Right lobe of liver (tissue), 6 donors: ENCODE measurements at regions not wholly inside any gene's neighbourhood (a gene's known extent, or its start where the extent isn't known, plus 50 kb on each side); places are given as distances from the start of the nearest gene placed in this dataset.
"Not testable (repeated sequence)": the region's sequence is repeated elsewhere in the genome, so short reads cannot be mapped to it uniquely, and the experiment has no call there.

Experiments
- ATAC-seq, 4 donors: fragments of 200-7000 bp; cut with Tn5 transposase; one replicate each; pipeline ENCODE4 v1.9.1; 2020; ENCODE audit warnings: mild to moderate bottlenecking in 4 of 4, moderate library complexity in 4 of 4
- DNase-seq, 3 donors: peaks; one replicate each; pipeline ENCODE4 v3.0.0-alpha.2; 2020
- H3K27ac ChIP-seq, 3 donors: fragments of 200-600 bp; one replicate each; pipeline ENCODE4 v1.8.0; 2022
- H3K27me3 ChIP-seq, 2 donors: fragments of 200-600 bp; one replicate each; pipeline ENCODE4 v1.8.0; 2022
- H3K36me3 ChIP-seq, 4 donors: fragments of 200-600 bp; sonication (generic) in 1 of 4; one replicate each; pipeline versions ENCODE4 v1.5.1 to v1.8.0; 2017 to 2022; ENCODE audit warnings: control low read depth in 1 of 4
- H3K4me1 ChIP-seq, 4 donors: fragments of 200-600 bp; sonication (generic) in 1 of 4; one replicate each; pipeline versions ENCODE4 v1.5.1 to v1.8.0; 2017 to 2022; ENCODE audit warnings: control low read depth in 1 of 4
- H3K4me3 ChIP-seq, 3 donors: fragments of 200-600 bp; one replicate each; pipeline ENCODE4 v1.8.0; 2022
- H3K9me3 ChIP-seq, 4 donors: fragments of 200-600 bp; sonication (generic) in 1 of 4; one replicate each; pipeline versions ENCODE4 v1.5.1 to v1.8.0; 2017 to 2022; ENCODE audit warnings: control low read depth in 1 of 4
- CTCF ChIP-seq, 4 donors: fragments of 200-600 bp in 3 of 4; fragments of 450-650 bp in 1 of 4; IDR thresholded peaks; one replicate each; pipeline versions ENCODE4 v1.5.1 to v1.8.0; 2016 to 2022; ENCODE audit warnings: antibody characterized with exemption in 4 of 4, mild to moderate bottlenecking in 2 of 4
- POLR2A ChIP-seq: fragments of 450-650 bp; IDR thresholded peaks from one replicate; pipeline ENCODE4 v1.6.1; 2017; ENCODE audit warnings: antibody characterized with exemption, mild to moderate bottlenecking
- WGBS: methylation state at CpG from one replicate; pipeline ENCODE4 v1.1.6; 2018; ENCODE audit warnings: low coverage, low lambda C conversion rate; ENCODE audit not compliant: insufficient coverage; ENCODE audit errors: missing lambda C conversion rate; 5-methylcytosine and 5-hydroxymethylcytosine counted together
- intact Hi-C, 2 donors: fragments of 100-400 bp; cut with DNase I; formaldehyde crosslinking; loops; one replicate each; pipeline versions ENCODE4 v1.11.2 to v1.14.1; 2022
- donor health status: DM: no; HTN: yes; CAD: no.
- donor health status: DM: no; HTN: no; CAD: no.
- donor health status: DM: no; HTN: no; CAD: no.
- donor health status: DM: no; HTN: yes; CAD: no.
- donor health status: DM: no; HTN: yes; CAD: no.

GRCh38 chr19:13639342-13639929, 124.9 kb upstream of the MRI1 start:
- intact Hi-C loops: no loop called here
- TF ChIP-seq POLR2A (no peak), CTCF (IDR thresholded peaks at IDR 0.05) (no peak)
- Histone ChIP-seq H3K36me3 (no peaks in the 10 kb centered on the region), H3K4me1 (no peaks in the 10 kb centered on the region), H3K4me3 (no peak overlapping the region), H3K27ac (no peak overlapping the region), H3K27me3 (no peaks in the 10 kb centered on the region), H3K9me3 (no peaks in the 10 kb centered on the region)
- no peak for ATAC-seq
- 55% methylated on average over 6 of the region's 7 CpGs for WGBS
- no peak for DNase-seq

GRCh38 chr19:13637664-13638063, 126.7 kb upstream of the MRI1 start:
- no peaks in the 10 kb centered on the region for H3K4me1 ChIP-seq
- ATAC-seq (no peak), DNase-seq (no peak)
- intact Hi-C loops: no loop called here
- 64% methylated on average over 6 of the region's 6 CpGs for WGBS
- no peaks in the 10 kb centered on the region for H3K27me3 ChIP-seq
- H3K4me3 ChIP-seq: no peak overlapping the region
- TF ChIP-seq POLR2A (no peak), CTCF (IDR thresholded peaks at IDR 0.05) (no peak)
- no peak overlapping the region for H3K27ac ChIP-seq
- H3K36me3 ChIP-seq: no peaks in the 10 kb centered on the region
- no peaks in the 10 kb centered on the region for H3K9me3 ChIP-seq

- WGBS: 70% methylated on average over 6 of the region's 6 CpGs
- TF ChIP-seq POLR2A (no peak), CTCF (IDR thresholded peaks at IDR 0.05) (no peak)
- no peak for ATAC-seq
- H3K9me3 ChIP-seq: no peaks in the 10 kb centered on the region
- no peak for DNase-seq
- H3K27ac ChIP-seq: no peak overlapping the region
- no peaks in the 10 kb centered on the region for H3K4me1 ChIP-seq
- no peaks in the 10 kb centered on the region for H3K27me3 ChIP-seq
- no peaks in the 10 kb centered on the region for H3K36me3 ChIP-seq
- no peak overlapping the region for H3K4me3 ChIP-seq
- intact Hi-C loops: no loop called here
Observed at GRCh38 chr19:13634658-13635057, 128.4 kb upstream of the CACNA1A start.

GRCh38 chr19:13633522-13633922, 127.2 kb upstream of the CACNA1A start:
- intact Hi-C loops: no loop called here
- Histone ChIP-seq H3K36me3 (no peaks in the 10 kb centered on the region), H3K4me3 (no peak overlapping the region), H3K27me3 (no peaks in the 10 kb centered on the region), H3K9me3 (no peaks in the 10 kb centered on the region), H3K27ac (no peak overlapping the region), H3K4me1 (no peaks in the 10 kb centered on the region)
- TF ChIP-seq CTCF (IDR thresholded peaks at IDR 0.05) (no peak), POLR2A (no peak)
- WGBS: 14% methylated on average over 1 of the region's 1 CpG
- no peak for ATAC-seq
- DNase-seq: no peak

GRCh38 chr19:13633109-13633508, 126.8 kb upstream of the CACNA1A start:
- no peak for TF ChIP-seq POLR2A
- no peak for TF ChIP-seq CTCF (IDR thresholded peaks at IDR 0.05)
- Histone ChIP-seq H3K4me1 (no peaks in the 10 kb centered on the region), H3K36me3 (no peaks in the 10 kb centered on the region), H3K27ac (no peak overlapping the region), H3K9me3 (no peaks in the 10 kb centered on the region), H3K4me3 (no peak overlapping the region), H3K27me3 (no peaks in the 10 kb centered on the region)
- ATAC-seq: no peak
- 13% methylated on average over 6 of the region's 6 CpGs for WGBS
- DNase-seq: no peak
- intact Hi-C loops: no loop called here

GRCh38 chr19:13632164-13632563, 125.9 kb upstream of the CACNA1A start:
- H3K27me3 ChIP-seq, H3K4me1 ChIP-seq, intact Hi-C loops, DNase-seq, H3K27ac ChIP-seq, H3K9me3 ChIP-seq, ATAC-seq, H3K4me3 ChIP-seq, H3K36me3 ChIP-seq: not testable (repeated sequence)
- WGBS: 84% methylated on average over 6 of the region's 7 CpGs
